AG20443 (cell line): ENCODE measurements at regions not wholly inside any gene's neighbourhood (a gene's known extent, or its start where the extent isn't known, plus 50 kb on each side); places are given as distances from the start of the nearest gene placed in this dataset.
"Not testable (repeated sequence)": the region's sequence is repeated elsewhere in the genome, so short reads cannot be mapped to it uniquely, and the experiment has no call there.

ENCODE experiments used
- DNase-seq: peaks from one replicate; pipeline ENCODE4 v3.0.0; 2012; ENCODE audit warnings: low spot score, mixed read lengths

DNA sequence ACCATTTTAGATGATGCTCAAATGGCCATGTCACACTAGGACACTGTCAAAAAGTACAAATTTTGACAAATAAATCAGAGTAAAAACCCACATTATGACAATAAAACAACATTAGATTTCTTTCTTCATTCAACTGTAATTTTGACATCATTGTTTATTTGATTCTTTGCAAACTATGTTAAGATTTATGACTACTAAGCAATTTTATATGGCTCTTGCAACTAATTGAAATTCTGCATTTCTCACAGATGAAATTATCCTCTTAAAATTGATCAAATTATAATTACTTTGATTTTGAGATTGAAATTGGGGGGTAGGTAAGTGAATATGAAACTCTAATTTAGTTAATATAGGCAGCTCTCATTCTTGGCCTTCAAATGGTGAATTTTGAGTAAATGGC is 59.8 kb downstream of the ATOH1 start:
- DNase-seq: no peak

DNA sequence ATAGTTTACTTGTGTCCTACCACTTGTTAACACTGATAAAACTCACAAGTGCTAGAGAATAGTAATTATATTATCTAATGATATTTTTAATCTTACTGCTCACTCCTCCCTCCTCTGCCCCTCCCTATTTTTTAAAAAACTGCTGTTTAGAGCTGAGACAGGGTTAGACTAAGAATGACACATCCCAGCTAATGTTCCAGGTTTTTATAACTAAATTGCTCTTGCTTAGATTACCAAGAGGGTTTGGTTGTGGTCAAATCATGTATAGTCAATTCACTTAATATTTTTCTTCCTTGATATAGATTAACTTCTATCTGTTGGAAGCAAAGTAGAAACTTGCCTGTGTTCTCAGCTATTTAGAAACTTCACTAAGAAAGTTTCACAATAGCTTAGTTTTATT is 60.2 kb downstream of the ATOH1 start:
- no peak for DNase-seq

DNA sequence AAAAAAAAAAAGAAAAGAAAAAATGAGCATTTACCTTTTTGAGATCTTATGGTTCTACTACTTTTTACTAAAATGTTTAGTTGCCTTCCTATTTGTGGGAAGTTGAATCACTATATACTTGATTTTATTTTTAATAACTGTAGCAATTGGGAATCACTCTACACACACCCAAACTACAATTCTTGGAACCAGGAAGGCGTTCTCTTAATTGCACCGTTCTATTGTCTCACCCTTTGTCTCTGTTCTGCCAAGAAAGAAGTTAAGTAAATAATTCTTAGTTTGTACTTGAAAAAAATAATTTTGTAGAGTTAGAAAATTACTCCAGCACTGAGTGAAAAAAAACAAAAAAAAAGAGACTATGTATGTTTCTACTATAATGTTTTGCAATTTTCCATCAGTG is 62.7 kb downstream of the ATOH1 start:
- DNase-seq: no peak

DNA sequence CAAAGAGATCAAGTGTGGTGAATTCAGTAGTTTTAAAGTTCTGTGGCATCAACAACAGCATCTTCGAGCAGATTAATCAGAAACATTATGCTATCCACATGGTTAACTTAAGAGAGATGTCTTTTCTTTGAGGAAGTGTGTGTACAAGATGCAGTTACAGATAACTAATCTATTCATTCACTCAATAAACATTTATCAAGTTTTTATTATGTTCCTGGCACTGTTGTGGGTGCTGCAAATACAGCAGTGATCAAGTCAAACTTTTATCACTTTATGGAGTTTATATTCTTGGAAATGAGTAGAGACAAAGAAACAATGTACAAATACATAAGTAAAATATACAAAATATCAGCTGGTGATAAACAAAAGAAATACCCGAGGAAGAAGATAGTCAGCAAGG is 66.4 kb downstream of the ATOH1 start:
- DNase-seq: no peak

DNA sequence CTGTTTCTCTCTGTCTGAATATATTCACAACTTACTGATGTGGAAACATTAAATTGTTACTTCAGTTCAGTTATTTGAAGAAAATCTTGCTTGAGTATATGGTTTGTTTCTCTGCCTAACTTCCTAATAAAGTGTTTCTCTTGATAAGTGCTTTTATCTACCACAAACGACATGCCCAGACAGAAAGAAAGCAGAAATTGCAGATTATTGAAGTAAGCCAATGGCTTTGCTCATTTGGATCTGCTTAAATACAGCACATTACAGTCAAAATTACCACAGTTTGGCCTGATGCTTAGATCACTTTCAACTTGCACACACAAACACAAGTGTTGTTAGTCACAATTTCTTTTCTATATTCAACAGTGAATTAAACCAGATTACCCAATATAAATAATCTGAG is 68.0 kb downstream of the ATOH1 start:
- DNase-seq: no peak

DNA sequence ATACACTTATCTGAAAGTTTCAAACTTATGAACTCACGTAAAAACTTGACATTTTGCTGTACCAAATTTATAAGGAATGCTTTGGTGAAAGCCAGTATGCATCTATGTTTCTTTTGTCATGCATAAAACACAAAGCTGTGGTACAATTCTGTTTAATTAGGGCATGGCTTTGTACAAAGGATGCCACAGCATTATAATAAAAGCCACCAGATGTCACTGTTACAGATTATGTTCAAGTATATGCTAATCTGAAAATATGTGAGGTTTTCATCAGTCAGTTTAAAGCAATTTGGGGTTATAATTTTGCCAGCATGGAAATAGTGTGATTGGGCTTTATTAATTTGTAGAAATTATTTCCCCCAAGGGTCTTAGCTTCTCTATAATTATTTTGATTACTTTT is 69.0 kb downstream of the ATOH1 start:
- DNase-seq: no peak

DNA sequence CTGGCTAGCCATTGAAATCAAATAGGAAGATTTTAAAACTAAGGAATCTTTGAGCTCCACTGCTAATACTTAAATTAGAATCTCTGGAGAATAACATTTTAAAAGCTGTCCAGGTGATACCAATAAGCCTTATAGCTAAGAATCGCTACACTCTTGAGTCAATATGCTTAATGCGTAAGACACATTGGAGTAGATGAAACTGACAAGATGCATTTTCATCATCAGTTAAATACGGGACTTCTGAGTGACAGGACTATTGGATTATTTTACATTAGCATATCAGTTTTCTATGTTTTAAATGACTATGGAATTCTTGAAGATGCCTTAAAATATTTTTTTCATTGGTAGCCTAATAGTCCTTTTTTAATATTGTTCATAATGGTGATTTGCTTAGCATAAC is 80.2 kb downstream of the ATOH1 start:
- no peak for DNase-seq

DNA sequence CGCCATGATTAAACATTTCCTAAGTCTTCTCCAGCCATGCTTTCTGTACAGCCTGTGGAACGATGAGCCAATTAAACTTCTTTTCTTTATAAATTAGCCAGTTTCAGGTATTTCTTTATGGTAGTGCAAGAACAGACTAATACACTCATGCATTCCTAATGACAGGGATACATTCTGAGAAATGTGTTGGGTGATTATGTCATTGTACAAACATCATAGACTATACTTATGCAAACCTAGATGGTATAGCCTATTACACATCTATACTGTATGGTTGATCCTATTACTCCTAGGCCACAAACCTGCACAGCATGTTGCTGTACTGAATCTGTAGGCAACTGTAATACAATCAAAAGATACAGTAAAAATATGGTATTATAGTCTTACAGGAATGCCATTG is 83.1 kb downstream of the ATOH1 start:
- DNase-seq: no peak

DNA sequence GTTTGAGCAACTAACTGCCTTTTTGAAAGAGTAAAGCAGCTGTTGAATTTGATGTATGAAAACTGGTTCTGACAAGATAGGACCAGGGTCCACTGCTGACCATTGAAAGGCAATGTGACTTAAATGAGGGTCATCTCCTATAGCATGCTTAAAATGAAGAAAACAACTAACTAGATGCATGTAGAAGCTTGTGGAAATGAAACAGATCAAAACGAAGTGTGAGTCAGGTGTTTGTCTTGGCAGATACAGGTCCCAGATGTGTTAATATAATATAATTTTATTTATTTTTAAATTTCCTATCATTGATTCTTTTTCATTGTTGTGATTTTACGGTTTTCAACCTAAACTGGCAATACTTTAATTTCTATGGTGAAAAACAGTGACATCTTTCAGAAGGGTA is 83.6 kb downstream of the ATOH1 start:
- no peak for DNase-seq

DNA sequence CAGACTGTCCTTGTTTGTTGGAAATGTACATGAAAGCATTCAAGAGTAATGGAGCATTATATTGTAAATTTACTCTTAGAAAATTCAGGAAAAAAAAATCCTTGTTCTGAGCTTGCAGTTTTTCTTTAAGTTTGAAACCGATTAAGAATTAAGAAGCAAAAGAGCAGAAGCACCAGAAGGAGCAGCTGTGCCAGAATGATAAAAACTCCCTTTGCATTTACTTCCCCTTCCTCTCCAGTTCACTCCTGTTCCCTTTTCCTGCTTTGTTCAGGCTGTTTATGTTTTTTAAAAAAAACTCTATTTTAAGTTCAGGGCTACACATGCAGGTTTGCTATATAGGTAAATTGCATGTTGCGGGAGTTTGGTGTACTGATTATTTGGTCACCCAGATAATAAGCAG is 90.3 kb downstream of the ATOH1 start:
- no peak for DNase-seq

DNA sequence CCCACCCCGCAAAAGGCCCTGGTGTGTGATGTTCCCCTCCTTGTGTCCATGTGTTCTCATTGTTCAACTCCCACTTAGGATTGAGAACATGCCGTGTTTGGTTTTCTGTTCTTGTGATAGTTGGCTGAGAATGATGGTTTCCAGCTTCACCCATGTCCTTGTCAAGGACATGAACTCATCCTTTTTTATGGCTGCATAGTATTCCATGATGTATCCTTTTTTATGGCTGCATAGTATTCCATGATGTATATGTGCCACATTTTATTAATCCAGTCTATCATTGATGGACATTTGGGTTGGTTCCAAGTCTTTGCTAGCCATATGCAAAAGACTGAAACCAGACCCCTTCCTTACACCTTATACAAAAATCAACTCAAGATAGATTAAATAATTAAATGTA is 95.0 kb downstream of the ATOH1 start:
- DNase-seq: not testable (repeated sequence)

DNA sequence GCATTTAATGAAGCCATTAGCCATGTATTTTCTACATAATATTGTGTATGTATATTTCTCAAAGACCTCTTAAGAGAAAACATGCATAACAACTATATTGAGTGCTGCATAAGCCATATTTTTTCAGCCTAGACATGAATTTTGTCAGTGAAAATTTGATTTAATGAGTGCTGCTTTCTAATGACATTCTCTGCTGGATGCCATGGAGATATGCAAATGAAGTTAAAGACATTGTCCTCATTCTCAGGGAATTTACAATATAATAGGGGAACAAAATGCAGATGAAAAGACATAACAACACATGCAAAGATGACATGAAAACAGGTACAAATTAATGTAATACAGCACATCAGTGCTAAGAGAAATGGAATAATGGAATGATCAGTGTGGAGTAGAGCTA is 118.7 kb downstream of the ATOH1 start:
- no peak for DNase-seq

DNA sequence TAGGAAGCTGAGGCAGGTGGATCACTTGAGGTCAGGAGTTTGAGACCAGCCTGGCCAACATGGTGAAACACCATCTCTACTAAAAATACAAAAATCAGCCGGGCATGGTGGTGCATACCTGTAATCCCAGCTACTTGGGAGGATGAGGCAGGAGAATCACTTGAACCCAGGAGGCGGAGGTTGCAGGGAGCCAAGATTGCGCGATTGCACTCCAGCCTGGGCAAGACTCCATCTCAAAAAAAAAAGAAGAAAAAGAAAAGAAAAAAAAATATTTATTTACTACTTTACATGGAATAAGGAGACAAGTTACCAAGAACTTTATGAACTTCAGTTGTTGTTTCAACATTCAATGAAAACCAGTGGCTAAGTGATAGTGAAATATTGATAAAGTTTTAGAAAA is 121.7 kb downstream of the ATOH1 start:
- not testable (repeated sequence) for DNase-seq

DNA sequence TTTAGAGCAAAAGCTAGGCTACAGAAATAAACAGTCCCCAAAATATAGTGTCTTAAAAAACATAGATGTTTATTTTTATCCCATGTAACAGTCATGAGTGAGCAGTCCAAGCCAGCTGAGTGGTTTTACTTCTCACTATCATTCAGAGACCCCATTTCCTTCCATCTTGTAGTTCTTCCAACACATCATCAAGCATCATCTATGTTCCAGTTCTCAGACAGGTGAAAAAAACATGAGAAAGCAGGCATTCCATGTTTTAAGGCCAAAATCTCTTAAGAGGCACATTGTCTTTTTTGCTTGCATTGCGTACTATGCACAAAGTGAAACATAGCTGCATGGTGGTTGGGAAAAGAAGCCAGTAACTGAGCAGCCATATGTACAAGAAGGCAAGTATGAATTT is 128.6 kb downstream of the ATOH1 start:
- DNase-seq: no peak

DNA sequence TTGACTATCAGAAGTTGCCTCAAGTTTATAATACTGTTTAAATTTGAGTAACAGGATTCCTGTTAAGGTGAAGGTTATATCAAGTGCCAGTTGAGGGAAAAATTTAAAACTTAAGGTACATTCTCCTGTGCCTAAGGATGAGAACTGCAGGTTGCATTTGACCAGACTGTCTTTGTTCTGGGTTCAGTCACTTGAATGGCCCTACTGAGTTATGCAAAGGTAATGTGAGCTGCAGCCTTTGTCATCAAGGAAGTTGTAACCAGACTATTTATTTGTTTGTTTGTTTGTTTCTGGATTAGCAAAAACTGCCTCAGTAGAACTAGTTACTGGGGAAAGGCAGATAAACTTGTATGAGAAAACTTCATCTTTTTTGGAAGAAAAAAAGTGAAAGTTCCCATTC is 131.9 kb downstream of the ATOH1 start:
- no peak for DNase-seq

DNA sequence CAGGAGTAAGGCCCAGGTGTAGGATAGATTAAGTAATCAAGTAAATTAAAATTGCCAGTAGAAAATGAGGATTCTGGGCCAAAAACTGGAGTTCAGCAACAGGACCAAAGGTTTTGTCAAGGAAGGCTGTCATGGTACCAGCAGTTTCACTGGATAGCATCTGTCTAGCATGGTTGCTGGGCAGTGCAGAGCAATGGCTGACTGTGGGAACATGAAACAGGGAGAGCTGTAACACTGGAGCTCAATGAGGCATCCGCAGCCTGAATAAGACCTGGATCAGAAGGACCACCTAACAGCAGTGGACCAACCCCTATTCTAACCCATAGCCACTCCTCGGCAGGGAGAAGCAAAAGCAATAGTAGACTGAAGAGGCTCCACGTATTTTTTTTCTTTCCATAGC is 132.4 kb downstream of the ATOH1 start:
- no peak for DNase-seq

DNA sequence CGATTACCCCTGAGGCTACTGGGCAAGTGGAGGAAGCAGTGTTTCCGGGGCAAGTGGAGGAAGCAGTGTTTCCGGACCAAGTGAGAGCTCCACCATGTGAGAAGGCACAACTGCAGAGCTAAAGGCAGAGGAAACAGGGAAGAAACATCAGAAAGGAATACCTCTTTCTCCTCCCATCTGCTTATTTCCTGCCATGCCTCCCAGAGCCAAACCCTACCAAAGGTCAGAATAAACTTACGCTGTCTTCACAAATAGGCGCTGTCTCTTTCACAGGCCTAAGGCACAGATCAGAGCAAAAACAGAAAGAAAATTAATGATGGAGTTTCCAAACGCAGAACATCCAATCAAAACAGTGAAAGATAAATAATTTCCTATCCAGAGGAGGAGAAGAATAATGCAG is 153.0 kb downstream of the ATOH1 start:
- DNase-seq: no peak

DNA sequence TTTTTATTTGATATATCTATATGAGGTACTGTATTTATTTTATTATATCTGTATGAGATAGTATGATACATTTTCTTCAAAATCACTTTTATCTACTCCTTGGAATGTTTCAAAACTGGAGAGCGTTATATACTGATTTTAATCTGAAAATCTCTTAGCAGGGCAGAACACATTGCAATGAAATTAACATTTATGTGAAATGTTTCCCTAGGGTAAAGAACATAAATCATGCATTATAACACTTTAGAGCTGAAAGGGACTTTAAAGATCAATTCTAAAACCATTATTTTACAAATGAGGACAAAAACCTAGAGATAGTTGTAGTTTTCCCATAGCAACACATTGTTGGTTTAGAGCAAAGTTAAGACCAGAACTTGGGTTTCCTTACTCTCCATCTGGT is 153.7 kb downstream of the ATOH1 start:
- no peak for DNase-seq

DNA sequence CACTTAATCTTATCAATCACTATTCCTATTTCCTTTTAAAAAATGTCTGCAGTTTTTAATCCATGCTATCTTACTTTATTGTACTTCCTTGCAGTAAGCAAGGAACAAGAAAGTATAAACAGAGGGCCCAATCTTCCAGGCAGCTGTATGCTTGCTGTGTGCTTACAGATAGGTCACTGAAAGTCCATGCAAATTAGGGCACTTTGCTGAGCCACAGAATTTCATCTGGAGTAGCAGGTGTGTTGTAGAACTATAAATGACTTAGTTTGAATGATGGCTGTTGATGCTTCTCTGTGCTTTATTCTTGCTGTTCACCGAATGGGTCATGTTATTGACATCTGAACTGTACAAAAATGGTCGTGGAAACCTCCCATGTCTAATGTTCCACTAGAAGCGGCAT is 154.6 kb downstream of the ATOH1 start:
- no peak for DNase-seq

DNA sequence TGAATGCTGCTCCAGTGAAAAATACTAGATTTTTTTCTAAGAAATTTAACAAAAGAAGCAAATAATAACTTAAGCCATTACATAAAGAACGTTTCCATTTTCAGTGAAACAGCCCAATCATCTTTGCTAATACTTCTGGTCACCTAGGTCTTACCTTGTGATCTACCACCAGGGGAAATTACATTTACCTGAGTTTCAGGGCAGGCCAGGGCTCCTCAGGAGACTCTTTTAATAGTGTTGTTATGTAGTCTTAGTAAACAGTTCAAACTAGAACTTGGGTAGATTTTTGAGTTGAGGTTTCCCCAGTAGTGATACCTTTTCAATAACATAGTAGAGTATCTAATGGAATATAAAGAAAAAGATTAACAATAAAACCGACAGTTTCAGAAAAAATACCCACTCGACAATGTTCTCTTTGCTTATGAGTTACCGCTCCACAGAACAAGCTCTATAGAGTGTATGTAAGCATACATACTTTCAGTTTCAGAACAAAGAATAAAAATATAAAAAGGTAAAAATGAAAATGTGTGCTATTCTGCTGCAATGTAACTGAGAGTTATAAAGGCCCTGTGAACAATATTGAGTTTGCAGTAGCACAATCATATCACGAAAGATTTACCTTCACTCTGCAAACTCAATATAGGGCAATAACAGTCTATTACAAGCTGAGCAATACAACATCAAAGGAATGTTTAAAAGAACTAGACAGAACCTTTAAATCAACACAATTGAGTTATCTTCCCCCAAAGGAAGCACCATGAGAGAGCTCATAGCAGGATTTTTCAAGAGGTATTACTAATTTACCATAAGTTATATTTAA is 165.8 kb downstream of the ATOH1 start:
- no peak for DNase-seq

DNA sequence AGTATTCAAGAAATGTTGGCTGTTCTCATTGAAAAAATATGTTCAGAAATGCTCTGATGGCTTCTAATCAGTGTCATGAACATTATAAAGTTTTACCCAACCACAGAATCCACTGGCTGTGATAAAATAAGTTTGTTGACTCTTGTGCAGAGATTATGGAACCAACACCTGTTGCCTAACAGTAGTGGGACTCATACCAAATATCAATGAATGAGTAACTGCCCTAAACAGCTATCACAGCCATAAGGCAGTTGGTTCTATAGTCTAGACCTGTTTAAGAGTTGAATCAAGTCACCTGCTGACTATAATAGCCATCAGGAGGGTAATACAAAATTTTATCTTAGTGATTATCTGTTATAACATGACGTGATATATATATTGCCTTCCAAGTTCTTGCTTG is 168.3 kb downstream of the ATOH1 start:
- no peak for DNase-seq

DNA sequence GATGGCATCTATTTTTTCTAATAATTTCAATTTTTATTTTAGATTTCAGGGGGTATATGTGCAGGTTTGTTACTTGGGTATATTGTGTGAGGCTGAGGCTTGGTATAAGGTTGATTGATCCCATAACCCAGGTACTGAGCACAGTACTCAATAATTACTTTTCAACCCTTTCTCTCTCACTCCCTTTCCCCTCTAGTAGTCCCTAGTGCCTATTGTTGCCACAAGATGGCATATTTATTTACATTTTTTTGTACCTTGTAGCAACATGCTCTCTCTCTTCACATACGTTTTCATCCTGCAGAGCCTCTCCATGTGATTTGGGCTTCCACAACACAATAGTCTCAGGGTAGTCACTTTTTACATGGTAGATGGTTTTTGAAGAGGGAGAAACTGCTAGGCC is 172.0 kb downstream of the ATOH1 start:
- no peak for DNase-seq

DNA sequence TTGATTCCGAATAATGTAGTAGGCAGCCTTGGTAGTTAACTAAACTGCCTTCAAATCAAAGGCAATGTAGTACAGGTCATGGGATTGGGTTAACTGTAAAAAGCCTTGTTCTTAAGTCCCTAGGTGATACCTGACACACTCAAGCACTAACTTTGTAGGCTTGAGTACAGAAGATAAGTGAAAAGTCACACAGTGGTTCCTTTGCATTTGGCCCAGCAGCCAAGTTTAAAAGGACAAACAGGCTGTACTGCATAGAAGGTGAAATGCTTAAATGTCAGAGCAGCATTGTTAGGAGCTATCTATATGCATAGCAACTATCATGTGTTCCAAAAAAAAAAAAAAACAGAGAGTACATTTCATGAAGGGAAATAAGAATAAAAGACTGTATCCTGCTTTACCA is 178.4 kb downstream of the ATOH1 start:
- DNase-seq: no peak

DNA sequence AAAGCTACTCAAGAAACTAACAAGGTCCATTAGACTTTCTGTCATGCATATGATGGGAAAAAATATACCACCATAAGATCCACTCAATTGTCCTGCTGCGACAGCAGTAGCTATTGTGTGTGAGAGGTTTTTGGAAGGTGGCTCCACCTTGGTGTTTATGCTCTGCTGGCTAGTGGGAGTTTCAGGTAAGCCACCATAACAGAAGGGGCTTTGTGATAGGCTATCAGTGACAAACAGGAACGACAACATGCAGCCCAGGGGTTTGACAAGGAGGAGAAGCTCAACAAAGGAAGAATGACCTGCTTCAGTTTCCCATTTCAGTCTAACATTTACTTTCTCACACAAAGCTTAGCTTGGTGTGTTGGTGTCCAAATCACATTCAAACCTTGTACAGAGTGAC is 182.6 kb downstream of the ATOH1 start:
- no peak for DNase-seq
